Keratinocyte (primary cell): ENCODE measurements at regions not wholly inside any gene's neighbourhood (a gene's known extent, or its start where the extent isn't known, plus 50 kb on each side); places are given as distances from the start of the nearest gene placed in this dataset.

Source experiments
- CTCF ChIP-seq, 3 experiments: IDR thresholded peaks in 1 of 3; conservative IDR thresholded peaks in 1 of 3; optimal IDR thresholded peaks in 1 of 3; 2 replicates in 2 of 3; 3 replicates in 1 of 3; pipeline versions ENCODE3 to v1.5.1; 2011; ENCODE audit warnings: low read length in 3 of 3, mild to moderate bottlenecking in 3 of 3, moderate library complexity in 2 of 3, control low read depth in 1 of 3, inconsistent platforms in 1 of 3; ENCODE audit not compliant: insufficient read depth in 2 of 3; ENCODE audit errors: extremely low read depth in 1 of 3
- EZH2 ChIP-seq: IDR thresholded peaks from one replicate; pipeline ENCODE4 v1.6.1; 2012; ENCODE audit warnings: inconsistent platforms, mild to moderate bottlenecking, low read length, moderate library complexity

GRCh38 chr2:111705239-111705638 lies 178.8 kb downstream of the ANAPC1 start:
- no peak for TF ChIP-seq EZH2
- TF ChIP-seq CTCF (optimal IDR thresholded peaks at IDR 0.05 in 1 of 3, IDR thresholded peaks at IDR 0.05 in 1 of 3, conservative IDR thresholded peaks at IDR 0.05 in 1 of 3; ENCODE audit: extremely low read depth in 1 of 3, insufficient read depth in 2 of 3, low read length in 3 of 3): no peak
